BJ (cell line): ENCODE measurements at regions not wholly inside any gene's neighbourhood (a gene's known extent, or its start where the extent isn't known, plus 50 kb on each side); places are given as distances from the start of the nearest gene placed in this dataset.

Source experiments
- CTCF ChIA-PET: fragments of 350-600 bp; formaldehyde crosslinking; extraction: SDS; loops from one replicate; lab custom pipeline; 2021; ENCODE audit warnings: antibody characterized with exemption, inconsistent platforms; lab: Yijun Ruan, JAX
- POLR2A ChIA-PET: fragments of 300-600 bp; sonication (Branson Sonifier 250); formaldehyde crosslinking; extraction: SDS; loops from one replicate; lab custom pipeline; 2021; ENCODE audit warnings: antibody characterized with exemption; lab: Charles Lee
- DNase-seq: peaks from one replicate; pipeline ENCODE4 v3.0.0-alpha.2; 2011; ENCODE audit warnings: low read depth
- H3K27me3 ChIP-seq: 2 replicates; pipeline ENCODE4 v1.6.0; 2011; ENCODE audit warnings: low read length; ENCODE audit not compliant: control insufficient read depth, insufficient read depth
- H3K36me3 ChIP-seq: 2 replicates; pipeline ENCODE4 v1.5.1; 2011; ENCODE audit warnings: low read length; ENCODE audit not compliant: control insufficient read depth, insufficient read depth
- H3K4me3 ChIP-seq: 2 replicates; pipeline ENCODE4 v1.5.1; 2011; ENCODE audit warnings: low read depth, mild to moderate bottlenecking, control low read depth, low read length
- CTCF ChIP-seq: IDR thresholded peaks from 2 replicates; pipeline ENCODE4 v1.5.1; 2011; ENCODE audit warnings: low read depth, mild to moderate bottlenecking, control low read depth, inconsistent platforms, low read length, moderate library complexity; ENCODE audit not compliant: insufficient read depth

- no peaks in the 10 kb centered on the region for H3K36me3 ChIP-seq
- peaks cover 4% of the 10 kb centered on the region; the same call in 1 of the 2 replicates for H3K27me3 ChIP-seq
- no peak for TF ChIP-seq CTCF
- H3K4me3 ChIP-seq, result no peak overlapping the region
- POLR2A ChIA-PET, result no interaction called here
- CTCF ChIA-PET, result interaction anchor here (0.9 kb wide), 1 partner anchor 117 kb away, joined by 3 read pairs; no protein-coding TSS in a partner anchor
- no peak for DNase-seq
Observed at GRCh38 chr6:109922851-109923250, 55.3 kb upstream of the GPR6 start.

DNA sequence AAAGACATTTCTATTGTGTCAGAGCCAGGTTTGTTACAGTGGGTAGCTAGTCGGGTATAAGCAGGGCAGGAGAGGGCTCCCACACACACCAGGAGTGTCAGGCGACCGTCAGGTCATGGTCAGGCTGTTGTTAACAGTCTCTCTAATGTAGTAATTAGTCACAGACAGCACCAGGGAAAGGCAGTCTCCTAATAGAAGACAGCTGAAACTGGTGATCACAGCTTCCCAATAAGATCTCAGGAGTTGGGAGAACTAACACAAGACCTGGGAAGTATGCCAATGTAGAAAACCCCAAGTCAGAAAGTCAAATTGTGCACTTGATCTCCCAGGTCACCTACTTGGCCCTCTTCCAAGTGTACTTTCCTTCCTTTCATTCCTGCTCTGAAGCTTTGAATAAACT is 53.0 kb upstream of the GPR6 start:
- ChIA-PET POLR2A (no interaction called here), CTCF (no interaction called here)
- DNase-seq, result no peak
- Histone ChIP-seq H3K27me3 (peaks cover 4% of the 10 kb centered on the region; the same call in 1 of the 2 replicates), H3K4me3 (no peak overlapping the region), H3K36me3 (no peaks in the 10 kb centered on the region)
- no peak for TF ChIP-seq CTCF

- TF ChIP-seq CTCF, result no peak
- H3K36me3 ChIP-seq, result no peaks in the 10 kb centered on the region
- H3K4me3 ChIP-seq, result no peak overlapping the region
- no peak for DNase-seq
- CTCF ChIA-PET, result no interaction called here
- POLR2A ChIA-PET, result no interaction called here
- peaks cover 4% of the 10 kb centered on the region; the same call in 1 of the 2 replicates for H3K27me3 ChIP-seq
Observed at GRCh38 chr6:109927052-109927451, 51.1 kb upstream of the GPR6 start.
